HG03108 (cell line): ENCODE measurements at regions not wholly inside any gene's neighbourhood (a gene's known extent, or its start where the extent isn't known, plus 50 kb on each side); places are given as distances from the start of the nearest gene placed in this dataset.

Experiments
- ATAC-seq: cut with Tn5 transposase; IDR thresholded peaks from one replicate; pipeline ENCODE4 v1.9.1; 2021; ENCODE audit warnings: moderate library complexity; ENCODE audit not compliant: unreplicated experiment

DNA sequence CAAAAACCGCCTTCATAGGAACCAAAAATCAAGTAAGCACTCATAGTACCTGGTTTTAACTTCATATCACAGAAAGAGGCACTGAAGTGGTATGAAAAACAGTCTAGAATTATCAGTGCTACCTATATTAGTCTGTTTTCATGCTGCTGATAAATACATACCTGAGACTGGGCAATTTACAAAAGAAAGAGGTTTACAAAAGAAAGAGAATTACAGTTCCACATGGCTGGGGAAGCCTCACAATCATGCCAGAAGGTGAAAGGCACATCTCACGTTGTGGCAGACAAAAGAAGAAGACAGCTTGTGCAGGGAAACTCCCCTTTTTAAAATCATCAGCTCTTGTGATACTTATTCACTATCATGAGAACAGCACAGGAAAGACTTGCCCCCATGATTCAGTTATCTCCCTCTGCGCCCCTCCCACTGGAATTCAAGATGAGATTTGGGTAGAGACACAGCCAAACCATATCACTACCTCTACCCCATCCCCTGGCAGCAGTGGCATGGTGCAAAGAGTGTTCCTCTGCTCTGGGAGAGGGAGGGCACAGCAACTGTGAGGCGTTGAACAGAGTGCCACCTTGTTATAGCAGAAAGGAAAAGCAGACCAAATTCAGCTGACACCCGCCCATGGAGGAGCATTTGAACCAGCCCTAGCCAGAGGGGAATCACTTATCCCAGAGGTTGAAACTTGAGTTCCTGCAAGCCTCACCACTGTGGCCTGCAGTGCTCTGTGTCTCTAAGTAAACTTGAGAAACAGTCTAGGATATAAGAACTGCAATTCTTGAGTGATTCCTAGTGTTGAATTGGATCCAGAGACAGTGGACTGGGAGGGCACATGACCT is 61.9 kb upstream of the PTPRZ1 start:
- no peak for ATAC-seq

DNA sequence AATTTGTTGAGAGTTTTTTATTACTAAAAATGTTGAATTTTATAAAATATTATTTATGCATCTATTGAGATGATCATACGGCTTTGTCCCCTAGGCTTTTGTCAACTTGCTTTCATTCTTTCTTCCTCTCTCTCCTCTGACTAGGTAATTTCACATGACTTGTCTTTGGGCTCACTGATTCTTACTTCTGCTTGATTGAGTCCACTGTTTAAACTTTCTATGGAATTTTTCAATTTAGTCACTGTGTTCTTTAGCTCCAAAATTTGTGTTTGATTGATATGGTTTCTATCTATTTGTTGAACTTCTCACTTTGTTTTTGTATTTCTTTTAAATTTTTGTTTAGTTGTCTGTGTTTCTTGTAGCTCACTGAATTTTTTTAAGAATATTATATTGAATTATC is 65.9 kb upstream of the PTPRZ1 start:
- ATAC-seq, result no peak

DNA sequence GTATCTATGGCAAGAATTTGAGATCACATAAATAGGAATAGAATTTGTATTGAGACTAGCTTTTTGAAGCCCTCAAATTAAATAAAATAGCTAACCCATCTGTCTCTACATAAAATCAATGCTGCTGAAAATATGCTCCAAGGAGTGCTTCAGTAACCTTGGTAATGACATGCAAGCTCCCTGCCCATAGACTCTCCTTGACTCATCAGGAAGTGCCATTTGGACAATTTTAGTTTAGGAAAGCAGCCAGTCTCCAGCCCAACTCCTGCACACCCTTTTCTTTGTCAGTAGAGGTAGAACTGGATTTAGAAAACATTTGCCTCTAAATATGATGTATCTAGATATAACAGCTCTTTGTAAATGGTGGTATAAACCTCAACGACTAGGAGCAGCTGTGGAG is 69.9 kb upstream of the PTPRZ1 start:
- no peak for ATAC-seq

DNA sequence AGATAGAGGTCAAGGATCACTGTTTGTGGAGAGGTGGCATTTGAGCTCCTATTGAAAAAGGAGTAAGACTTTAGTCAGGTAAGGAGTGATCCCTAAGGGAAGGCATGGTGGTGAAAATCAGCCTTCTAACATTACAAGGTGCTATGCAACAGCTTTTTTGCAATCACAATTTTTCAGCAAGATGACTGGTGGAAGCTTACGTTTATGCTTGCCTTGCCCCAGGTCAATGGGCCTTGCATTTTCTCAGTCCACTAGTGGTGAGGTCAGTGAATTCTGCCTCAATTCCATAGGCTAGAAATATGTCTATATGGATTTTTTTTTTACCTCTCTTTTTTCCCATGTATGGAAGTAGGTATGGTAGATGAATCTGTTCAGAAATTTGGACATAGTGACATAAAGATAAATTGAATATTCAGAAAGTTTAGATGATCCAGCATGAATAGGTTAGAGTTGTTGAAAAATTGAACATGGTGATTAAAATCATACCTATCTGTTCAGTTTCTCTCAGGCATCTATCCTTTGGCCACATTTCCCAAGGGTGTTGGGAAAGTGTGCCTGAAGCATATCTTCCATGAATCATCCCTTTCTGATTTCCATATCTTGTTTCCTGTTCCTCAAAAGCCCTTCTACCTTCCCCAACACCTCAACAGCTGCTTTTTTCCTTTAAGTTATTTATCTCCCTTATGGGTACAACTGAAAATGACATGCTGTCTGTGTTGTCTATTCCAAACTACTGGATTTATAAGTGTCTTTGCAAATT is 71.9 kb upstream of the PTPRZ1 start:
- no peak for ATAC-seq

DNA sequence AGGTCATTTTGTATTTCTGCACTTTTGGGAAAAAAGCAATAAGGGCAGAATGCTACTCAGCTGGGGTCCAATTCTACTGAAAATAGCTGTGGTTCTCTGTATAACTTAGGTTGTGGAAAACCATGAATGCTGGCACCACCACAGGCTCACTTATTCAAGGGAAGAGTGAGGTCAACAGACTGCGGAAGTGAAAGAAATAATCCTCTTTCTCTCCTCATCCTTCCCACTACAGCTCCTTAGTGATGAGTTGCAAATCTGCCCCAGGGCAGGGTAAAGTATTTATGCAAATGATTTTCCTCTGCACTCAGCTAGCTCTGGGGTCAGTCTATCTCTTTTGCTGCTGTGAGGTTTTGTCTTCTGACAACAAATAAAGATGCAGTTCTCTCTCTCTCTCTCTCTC is 74.1 kb upstream of the PTPRZ1 start:
- no peak for ATAC-seq

DNA sequence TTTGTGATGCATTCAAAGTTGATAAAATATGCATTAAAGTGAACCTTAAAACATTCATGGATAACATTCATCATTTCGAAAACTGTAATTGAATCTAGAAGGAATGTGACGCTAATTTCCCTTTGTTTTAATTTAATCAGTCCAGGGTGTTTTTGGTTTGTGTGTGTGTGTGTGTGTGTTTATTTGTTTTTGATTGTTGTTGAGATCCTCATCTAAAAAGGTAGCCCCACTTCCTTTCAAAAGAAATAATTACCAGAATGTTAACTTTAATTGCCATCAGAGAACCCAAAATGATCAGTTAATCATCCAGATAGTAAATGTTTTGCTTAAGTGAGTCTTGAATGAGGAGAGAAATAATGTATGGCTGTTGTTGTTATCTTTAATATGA is 74.5 kb upstream of the PTPRZ1 start:
- ATAC-seq, result no peak

DNA sequence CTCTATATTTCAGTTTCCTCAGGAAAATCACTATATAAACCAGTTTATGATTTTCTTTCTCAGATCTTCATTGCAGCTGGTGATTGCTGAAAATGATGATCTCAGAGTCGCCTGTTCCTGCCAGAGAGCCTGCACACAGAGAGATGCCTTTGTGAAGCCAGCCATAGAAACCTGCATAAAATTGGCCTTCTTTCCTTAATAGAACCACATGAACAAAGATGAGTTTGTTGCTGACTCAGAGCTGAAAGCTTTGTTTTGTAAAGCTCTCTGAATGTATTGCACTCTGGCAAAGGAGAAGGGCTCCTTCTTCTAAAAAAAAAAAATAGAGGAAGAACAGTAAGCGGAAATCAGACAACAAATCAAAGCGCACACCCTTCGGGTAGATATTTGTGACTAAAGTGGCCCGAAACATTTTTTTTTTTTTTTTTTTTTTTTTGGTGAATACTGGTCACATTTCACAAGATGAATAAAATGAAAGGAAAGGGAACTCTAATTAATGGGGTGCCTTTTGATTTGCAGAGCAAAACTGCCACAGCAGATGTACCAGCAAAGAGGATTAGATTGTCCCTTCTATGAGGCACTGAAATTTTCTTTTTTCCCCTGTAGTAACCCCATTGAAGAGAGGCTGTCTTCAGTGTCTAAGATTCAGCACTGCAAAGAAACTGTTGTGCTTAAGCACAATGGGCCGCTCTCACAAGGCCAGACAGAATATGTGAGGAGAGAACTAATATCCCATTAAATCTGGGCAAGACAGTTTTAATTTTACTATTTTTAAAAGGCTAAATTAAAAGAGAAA is 75.1 kb upstream of the PTPRZ1 start:
- ATAC-seq, result no peak

DNA sequence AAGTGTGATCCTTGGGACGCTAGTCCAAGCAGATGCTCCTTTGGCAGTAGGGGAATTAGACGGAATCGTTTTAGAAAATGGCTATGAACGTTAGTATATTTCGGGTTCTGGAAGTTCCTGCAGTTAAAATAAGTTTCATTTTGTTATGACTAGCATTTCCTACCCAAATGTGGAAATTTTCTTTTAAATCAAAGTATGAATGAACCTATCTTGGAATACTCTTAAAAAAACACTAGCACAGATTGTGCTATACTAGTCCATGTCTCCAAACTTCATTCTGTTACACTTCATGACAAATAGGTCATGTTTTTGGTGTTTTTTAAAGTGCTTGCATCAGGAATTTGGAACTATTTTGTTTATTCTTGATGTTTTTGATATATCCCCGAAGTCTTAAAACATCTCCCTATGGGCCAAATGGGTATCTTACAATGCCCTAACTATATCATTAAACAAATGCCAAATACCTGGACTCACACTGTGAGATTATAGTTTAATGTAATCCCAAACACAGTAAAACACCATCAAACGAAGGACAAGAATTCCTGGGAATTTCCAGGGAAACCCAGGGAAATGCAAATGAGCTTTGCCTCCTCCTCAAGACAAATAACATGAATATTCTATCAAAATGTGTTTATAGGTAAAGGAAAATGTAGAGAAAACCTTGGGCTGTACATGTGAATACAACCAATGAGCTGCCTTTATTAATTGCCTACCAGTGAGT is 75.9 kb upstream of the PTPRZ1 start:
- ATAC-seq, result no peak

DNA sequence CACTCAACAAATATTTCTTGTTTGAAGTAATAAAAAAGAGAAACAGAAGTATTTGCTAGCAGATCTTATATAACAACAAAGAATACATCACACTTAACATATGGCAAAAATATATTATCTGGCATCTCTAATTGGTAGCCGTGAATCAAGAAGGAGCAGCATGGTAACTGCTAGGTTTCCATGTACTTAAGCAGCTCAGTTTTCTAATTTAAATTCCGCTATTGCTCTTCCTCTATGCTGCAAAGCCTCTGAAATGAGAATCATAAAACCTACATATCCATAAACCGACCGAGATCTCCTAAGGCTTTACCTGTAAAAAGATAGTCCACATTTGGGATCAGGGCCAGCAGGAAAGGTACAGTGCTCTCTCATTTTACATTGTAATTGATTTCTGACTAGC is 76.6 kb upstream of the PTPRZ1 start:
- ATAC-seq, result no peak

DNA sequence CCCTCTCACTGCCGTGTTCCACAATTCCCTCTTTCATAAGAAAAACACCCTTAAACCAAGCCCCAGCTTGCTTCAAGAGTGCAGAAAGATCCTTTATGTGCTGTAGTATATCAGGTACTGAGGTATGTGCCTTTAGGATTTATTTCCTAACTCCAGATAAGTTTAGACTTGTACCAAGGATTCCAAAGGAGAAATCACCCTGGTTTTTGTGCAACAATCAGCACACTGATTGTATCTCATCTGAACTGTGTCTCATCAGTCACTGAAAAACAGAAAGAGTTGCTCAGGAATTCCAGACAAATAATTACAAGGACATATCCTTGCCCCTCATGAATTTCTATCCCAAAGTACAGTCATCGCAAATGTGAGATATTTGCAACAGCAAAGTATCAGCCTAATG is 77.2 kb upstream of the PTPRZ1 start:
- no peak for ATAC-seq

DNA sequence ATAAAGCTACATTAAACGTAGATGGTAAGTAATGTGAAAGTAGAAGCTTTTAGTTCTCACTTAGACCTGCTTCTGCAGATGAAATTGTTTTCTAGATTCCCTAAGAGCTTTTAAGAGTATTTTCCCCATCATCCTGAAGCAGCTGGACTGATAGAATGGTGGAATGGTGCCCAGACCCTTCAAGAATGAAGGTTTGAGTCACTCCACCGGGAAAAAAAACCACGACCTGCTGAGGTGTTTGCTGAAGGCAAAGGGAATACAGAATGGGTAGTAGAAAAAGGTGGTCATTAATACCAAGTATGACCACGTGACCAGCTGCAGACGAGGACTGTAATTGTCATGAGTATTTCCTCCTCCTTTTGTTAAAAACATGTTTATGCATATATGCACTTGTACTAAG is 79.2 kb upstream of the PTPRZ1 start:
- no peak for ATAC-seq

DNA sequence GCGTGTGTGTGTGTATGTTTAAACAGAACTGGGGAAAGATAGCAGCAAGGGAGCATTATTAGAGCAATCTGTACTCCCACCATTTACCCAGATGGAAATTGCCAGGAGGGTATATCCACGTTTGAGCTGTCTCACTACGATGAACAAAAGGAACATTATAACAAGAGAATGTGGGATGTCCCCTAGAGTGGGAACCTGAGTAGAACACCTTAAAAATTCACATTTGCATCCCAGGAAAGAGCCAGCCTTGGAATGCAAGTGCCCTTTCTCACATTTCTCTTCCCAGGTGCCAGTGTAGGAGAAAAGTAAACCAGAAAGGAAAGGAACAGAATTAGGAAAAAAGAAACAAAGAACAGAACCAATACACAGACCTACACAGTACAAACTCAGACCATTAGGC is 95.3 kb upstream of the PTPRZ1 start:
- no peak for ATAC-seq

DNA sequence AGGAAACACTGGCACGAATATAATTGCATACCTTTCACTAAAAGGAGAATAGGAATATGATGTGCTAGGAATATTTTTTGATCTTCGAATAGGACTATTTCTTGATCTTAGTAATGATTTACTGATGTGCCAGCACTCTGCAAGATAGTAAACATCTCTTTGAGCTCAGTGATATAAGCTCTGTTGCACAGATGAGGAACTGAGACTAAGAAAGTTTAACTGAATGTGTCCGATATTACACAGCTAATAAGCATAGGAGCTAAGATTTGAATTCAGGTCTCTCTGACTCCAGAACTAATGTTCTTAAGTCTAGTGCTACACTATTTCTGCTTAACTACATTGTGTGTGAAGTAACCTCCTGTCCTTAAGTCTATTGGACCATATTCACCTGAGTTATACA is 98.4 kb upstream of the PTPRZ1 start:
- ATAC-seq, result no peak

DNA sequence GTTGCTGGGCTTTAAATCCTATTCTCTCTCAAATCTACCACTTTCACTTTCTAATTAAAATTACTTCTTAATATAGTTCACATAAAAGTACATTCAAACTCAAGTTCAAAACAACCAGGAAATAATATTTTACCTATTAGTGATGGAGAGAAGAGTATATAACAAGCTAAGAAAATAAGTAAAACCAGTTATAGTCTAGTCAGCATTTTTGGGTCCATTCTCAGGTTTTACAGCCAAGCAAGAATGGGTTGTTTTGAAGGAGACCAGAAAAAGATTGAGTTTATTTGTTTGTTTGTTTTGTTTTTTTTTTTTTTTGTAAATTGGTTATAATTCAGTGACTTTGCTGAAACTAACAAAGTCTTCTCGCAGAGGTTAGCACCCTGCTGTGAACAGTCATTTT is 106.3 kb upstream of the PTPRZ1 start:
- ATAC-seq, result no peak

DNA sequence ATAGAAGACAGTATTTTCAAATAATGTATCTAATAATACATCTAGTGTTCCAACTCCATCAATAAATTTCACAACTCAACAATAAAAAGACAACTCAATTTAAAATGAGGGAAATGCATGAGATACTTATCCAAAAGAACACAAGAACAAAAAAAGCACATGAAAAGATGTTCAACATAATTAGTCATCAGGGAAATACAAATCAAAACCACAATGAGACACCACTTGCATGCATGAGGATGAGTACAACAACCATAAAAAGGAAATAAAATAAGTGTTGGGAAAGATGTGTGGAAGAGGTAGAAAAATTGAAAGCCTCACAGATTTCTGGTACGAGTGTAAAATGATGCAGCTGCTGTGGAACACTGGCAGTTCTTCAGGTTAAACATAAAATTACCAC is 111.6 kb upstream of the PTPRZ1 start:
- ATAC-seq, result no peak

DNA sequence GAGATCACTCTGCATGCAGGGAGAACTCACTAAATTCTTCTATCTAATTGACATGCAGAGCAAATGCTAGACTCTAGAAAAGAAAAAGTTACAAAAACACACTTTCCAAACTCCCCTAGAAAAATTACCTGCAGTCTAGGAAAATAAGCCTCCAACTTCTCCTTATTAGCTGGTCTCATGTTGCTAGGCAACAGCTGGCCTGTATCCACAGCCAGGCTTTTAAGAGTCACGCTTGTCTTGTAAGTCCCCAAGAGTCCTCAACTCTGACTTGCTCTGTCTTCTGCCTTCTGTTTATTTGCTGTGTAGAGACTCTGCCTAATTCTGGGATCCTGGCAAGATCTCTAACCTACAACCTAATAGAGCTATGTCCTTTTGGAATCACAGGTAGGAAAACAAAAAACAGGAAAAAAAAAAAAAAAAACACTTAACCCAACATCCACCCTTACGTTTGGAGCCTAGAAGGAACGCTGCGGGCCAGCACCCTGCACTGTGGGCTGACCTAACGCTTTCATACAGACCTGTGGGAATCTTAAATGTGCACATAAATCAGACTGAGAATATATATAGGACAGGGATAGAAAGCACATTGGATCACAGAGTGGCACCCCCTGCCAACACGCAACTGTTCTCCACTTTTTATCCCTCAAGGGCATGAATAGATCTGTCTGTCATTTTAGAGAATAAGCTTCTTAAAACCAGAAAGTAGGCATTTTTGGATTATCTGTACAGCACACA is 117.0 kb upstream of the PTPRZ1 start:
- no peak for ATAC-seq

DNA sequence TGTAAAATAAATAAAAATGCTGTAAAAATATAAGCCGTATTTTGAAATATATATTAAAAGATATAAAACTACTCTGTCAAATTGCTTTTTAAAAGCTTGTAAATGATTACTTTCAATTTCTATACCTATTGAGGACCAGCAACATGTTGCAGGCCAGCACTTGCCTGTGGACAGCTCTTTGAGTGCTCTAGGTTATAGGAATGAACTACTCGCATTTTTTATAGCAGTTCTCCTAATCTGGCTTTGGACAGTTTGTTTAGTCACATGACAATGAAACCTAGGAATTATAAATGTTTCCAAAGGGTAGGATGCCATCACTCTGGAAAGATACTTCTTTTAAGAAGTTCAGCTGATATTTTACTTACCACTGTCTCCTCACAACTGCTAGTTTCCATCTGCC is 117.7 kb upstream of the PTPRZ1 start:
- no peak for ATAC-seq

DNA sequence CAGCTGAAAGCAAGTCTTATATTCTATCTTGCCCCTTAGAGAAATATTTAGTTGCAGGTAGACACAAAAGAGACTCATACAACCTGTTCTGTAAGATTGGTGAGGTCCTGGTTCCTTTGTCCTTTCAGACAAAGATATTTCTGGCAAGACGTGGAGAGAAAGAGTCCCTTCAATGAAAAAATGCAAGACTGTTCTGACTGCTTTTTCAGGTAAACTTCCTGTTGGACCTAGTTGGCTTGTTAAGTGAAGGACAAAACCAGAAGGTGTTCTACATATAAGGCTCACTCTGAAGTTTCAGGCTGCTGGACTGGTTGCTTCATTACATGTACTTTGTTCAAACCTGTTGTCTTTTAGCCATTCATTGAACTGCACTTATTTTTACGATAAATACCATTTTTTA is 119.0 kb upstream of the PTPRZ1 start:
- ATAC-seq, result no peak

DNA sequence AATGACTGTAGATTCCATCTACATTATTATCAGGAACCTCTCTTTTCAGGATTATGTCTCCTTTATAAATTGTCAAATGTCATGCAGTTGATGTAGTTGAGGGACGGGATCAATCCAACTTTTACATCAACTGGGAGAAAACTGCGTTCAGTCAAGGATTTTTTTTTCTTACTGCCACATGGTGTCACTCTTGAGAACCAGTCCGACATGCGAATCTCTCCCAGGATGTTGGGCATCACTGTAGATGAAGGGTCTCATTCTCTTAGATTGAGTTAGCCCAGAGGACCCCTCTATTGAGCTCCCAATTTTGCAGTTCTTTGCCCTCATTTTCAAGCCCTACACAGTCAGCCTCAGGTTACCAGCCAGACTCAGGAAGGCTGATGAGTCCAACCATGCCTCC is 120.3 kb upstream of the PTPRZ1 start:
- no peak for ATAC-seq

DNA sequence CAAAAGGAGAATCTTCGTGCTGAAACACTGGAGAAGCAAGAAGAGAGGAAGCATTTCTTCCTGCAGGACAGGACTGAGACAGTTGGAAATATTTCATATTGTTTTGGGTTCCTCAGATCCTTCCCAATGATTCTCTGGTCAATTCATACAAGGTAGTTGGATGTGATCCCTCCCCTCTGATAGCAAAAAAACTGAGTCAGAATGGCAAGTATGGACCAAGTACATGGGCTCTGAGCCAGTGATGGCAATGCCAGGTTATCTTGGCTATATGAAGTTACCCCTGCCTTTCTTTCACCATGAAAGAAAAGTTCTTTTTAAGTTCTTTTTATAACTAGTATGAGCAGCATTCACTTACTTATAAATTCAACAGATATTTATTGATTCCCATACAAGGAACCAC is 124.4 kb upstream of the PTPRZ1 start:
- no peak for ATAC-seq
